Body of pancreas (tissue), 4 donors: ENCODE measurements at regions not wholly inside any gene's neighbourhood (a gene's known extent, or its start where the extent isn't known, plus 50 kb on each side); places are given as distances from the start of the nearest gene placed in this dataset.
"Not testable (repeated sequence)": the region's sequence is repeated elsewhere in the genome, so short reads cannot be mapped to it uniquely, and the experiment has no call there.

Experiments
- ATAC-seq: fragments of 150-250 bp; one replicate; pipeline ENCODE4 v1.9.1; 2016
- DNase-seq, 4 donors: peaks; one replicate each; pipeline ENCODE4 v3.0.0-alpha.2; 2019
- H3K27ac ChIP-seq, 4 donors: fragments of 200-600 bp; sonication (generic); 1 replicate in 3 of 4; 2 replicates in 1 of 4; pipeline versions ENCODE4 v1.5.1 to v1.6.1; 2016 to 2019; ENCODE audit warnings: mild to moderate bottlenecking in 1 of 4, mixed read lengths in 1 of 4, moderate library complexity in 1 of 4
- H3K27me3 ChIP-seq, 2 donors: fragments of 200-600 bp; sonication (generic); one replicate each; pipeline ENCODE4 v1.6.0; 2016; ENCODE audit warnings: mild to moderate bottlenecking in 1 of 2
- H3K36me3 ChIP-seq, 2 donors: fragments of 200-600 bp; sonication (generic); replicated peaks in 1 of 2; 2 replicates each; pipeline ENCODE4 v1.5.1; 2016; ENCODE audit warnings: low read depth in 2 of 2; ENCODE audit not compliant: insufficient read depth in 1 of 2
- H3K4me1 ChIP-seq: fragments of 200-600 bp; sonication (generic); one replicate; pipeline ENCODE4 v1.6.0; 2016
- H3K4me3 ChIP-seq, 2 donors: fragments of 200-600 bp; sonication (generic); 1 replicate in 1 of 2; 2 replicates in 1 of 2; pipeline ENCODE4 v1.5.1; 2016 to 2019
- H3K9me3 ChIP-seq, 3 donors: fragments of 200-600 bp; sonication (generic); 1 replicate in 2 of 3; 2 replicates in 1 of 3; pipeline ENCODE4 v1.5.1; 2016
- POLR2A ChIP-seq, 3 donors: fragments of 450-650 bp; IDR thresholded peaks; one replicate each; pipeline ENCODE4 v1.6.1; 2016; ENCODE audit warnings: antibody characterized with exemption in 3 of 3, mild to moderate bottlenecking in 2 of 3
- WGBS, 2 donors: methylation state at CpG; one replicate each; pipeline ENCODE4 v1.1.5; 2017; 5-methylcytosine and 5-hydroxymethylcytosine counted together
- intact Hi-C: fragments of 100-400 bp; cut with DNase I; formaldehyde crosslinking; loops from one replicate; pipeline ENCODE4 v1.15.1; 2023
- TF ChIP-seq, protein P1 (sequence below), 7 experiments: fragments of 450-650 bp in 4 of 7; fragments of 200-600 bp in 3 of 7; sonication (generic) in 3 of 7; IDR thresholded peaks; one replicate each; pipeline ENCODE4 v1.5.1; 2016 to 2019; ENCODE audit warnings: antibody characterized with exemption in 7 of 7

DNA sequence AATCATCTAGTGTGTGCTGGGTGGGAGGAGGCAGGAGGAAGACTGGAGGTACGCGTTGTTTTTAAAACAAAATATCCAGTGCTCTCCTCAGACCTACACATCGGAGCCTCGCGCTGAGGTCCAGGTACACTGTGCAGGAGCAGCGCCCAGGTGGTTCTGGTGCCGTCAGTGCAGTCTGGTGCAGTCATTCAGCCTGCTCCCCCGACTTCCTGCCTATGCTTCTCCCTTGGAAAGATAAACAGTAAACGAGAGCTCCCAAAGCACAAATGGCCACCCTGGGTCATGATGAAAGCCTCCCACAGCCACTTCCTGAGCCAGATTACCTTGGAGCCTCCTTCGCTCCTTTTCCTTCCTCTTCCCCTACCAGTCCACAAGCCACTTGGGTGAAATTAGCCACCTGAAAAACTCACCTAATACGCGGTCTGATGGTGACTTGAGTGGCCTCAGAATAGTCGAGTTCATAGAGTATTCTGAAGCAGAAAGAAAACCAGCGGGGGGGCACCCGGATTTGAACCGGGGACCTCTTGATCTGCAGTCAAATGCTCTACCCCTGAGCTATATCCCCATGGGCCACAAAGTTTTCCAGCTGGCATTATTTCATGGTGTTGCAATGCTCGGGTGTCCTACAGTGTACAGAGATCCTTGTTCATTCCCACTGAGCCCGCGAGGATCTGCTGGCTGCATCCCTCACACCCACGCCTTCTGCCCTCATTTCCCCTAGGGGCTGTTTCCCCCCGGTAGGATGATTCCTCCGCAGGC, 82.5 kb downstream of the ZNF467 start:
- Histone ChIP-seq H3K4me3 (no peak overlapping the region), H3K36me3 (no peaks in the 10 kb centered on the region), H3K4me1 (peaks cover 6% of the 10 kb centered on the region), H3K27ac (no peak overlapping the region), H3K9me3 (peaks cover 0 to 9% (median 0%) of the 10 kb centered on the region in 3 donors), H3K27me3 (peaks cover 0 to 7% of the 10 kb centered on the region in 2 donors)
- intact Hi-C loops = no loop called here
- WGBS, 2 donors = 42 to 47% methylated on average over 22 of the region's 22 CpGs
- TF ChIP-seq, protein P1, sequence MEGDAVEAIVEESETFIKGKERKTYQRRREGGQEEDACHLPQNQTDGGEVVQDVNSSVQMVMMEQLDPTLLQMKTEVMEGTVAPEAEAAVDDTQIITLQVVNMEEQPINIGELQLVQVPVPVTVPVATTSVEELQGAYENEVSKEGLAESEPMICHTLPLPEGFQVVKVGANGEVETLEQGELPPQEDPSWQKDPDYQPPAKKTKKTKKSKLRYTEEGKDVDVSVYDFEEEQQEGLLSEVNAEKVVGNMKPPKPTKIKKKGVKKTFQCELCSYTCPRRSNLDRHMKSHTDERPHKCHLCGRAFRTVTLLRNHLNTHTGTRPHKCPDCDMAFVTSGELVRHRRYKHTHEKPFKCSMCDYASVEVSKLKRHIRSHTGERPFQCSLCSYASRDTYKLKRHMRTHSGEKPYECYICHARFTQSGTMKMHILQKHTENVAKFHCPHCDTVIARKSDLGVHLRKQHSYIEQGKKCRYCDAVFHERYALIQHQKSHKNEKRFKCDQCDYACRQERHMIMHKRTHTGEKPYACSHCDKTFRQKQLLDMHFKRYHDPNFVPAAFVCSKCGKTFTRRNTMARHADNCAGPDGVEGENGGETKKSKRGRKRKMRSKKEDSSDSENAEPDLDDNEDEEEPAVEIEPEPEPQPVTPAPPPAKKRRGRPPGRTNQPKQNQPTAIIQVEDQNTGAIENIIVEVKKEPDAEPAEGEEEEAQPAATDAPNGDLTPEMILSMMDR (IDR thresholded peaks at IDR 0.05) = no peak
- no peak for TF ChIP-seq POLR2A (IDR thresholded peaks at IDR 0.05)
- peak in 3 of 4 donors; percentile 24 to 46 (median 37) for DNase-seq
- ATAC-seq = peak; percentile 30

DNA sequence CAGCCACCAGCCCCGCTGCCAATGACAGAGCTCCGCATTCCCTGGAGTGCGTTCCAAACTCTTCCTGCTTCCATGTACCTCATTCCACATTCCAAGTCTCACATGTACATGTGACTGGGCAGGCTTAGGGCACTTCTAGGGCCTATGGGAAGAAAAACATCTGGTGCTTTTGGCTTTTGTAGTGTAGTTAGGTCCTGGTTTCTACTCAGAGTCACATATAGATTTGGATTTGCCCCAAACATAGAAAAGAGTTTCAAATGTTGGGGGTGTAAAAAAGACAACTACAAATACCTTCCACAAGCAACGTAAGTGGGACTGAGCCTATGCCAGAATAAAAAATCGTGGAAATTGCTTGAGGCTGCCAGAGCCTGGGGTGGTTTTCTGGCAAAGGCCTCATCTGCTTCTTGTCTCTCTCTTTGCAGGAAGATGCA, 84.1 kb downstream of the ZNF467 start:
- 65 to 79% methylated on average over 5 of the region's 5 CpGs for WGBS, 2 donors
- H3K4me1 ChIP-seq = peaks cover 6% of the 10 kb centered on the region
- H3K36me3 ChIP-seq = no peaks in the 10 kb centered on the region
- TF ChIP-seq, protein P1 (IDR thresholded peaks at IDR 0.05) = no peak
- TF ChIP-seq POLR2A (IDR thresholded peaks at IDR 0.05) = no peak
- peaks cover 0 to 7% of the 10 kb centered on the region in 2 donors for H3K27me3 ChIP-seq
- no peak overlapping the region for H3K4me3 ChIP-seq
- intact Hi-C loops = no loop called here
- no peak overlapping the region for H3K27ac ChIP-seq
- ATAC-seq = peak; percentile 30
- peaks cover 0 to 9% (median 0%) of the 10 kb centered on the region in 3 donors for H3K9me3 ChIP-seq
- no peak for DNase-seq

DNA sequence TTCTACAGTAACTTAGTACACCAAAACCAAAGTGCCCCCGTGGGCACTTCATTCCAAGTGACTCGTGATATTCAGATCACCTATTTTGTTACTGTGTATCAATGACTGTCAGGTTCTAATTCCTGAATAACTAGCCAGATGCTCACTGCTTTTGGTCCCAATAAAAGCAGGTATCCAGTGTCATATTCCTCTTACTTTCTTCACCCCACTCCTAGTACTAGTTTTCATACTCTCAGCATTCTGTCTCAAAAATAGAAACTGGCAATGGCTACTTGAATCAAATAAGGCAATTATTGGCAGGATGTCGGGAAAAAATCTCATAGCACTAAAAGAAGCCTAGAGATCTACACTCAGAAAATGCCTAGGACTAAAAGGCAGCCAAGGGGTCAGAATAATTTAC, 84.6 kb downstream of the ZNF467 start:
- H3K4me3 ChIP-seq = no peak overlapping the region
- WGBS, 2 donors = 92 to 93% methylated on average over 3 of the region's 3 CpGs

DNA sequence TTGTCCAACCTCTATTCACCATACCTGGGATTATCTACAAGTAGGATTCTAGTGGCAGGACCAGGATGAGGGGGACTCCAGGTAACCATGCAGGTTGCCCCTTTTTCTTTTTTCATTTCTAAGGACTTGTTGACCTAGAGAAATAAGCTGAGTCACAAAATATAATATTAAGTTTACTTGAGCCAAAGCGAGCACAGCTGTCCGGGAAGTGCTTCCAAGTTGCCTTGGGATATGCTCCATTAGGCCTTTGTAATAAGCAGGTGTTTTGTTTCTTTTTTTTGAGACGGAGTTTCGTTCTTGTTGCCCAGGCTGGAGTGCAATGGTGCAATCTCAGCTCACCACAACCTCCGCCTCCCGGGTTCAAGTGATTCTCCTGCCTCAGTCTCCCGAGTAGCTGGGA, 85.6 kb downstream of the ZNF467 start:
- H3K36me3 ChIP-seq, ATAC-seq, H3K27me3 ChIP-seq, H3K9me3 ChIP-seq, H3K4me3 ChIP-seq, H3K4me1 ChIP-seq, H3K27ac ChIP-seq, DNase-seq, intact Hi-C loops: not testable (repeated sequence)
- 77 to 81% methylated on average over 7 of the region's 7 CpGs for WGBS, 2 donors

More for the DNA sequence above, 84.6 kb downstream of the ZNF467 start:
- Histone ChIP-seq H3K27ac (no peak overlapping the region), H3K27me3 (peaks cover 0 to 7% of the 10 kb centered on the region in 2 donors), H3K9me3 (peaks cover 0 to 9% (median 0%) of the 10 kb centered on the region in 3 donors), H3K4me1 (peaks cover 6% of the 10 kb centered on the region), H3K36me3 (no peaks in the 10 kb centered on the region)
- no peak for TF ChIP-seq POLR2A (IDR thresholded peaks at IDR 0.05)
- TF ChIP-seq, protein P1 (IDR thresholded peaks at IDR 0.05) = no peak
- no peak for DNase-seq
- intact Hi-C loops = no loop called here
- no peak for ATAC-seq

DNA sequence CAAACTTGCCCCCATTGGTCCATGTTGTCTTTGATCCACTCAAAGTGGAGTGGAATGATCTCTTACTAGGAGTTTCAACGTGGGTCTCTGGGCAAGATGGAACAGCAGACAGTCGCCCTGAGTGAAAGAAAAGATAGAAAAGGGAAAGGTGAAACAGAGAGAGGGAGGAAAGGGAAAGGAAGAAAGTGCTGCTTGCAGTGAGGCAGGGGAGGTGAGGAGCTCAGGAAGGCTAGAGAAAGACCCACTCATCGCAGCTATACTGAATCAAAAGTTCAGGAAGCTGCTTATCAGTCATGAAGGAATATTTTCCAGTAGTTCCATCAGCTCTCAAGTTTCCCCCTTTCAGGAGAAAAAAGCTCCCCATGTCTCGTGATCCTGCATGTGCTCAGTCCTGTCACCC, 86.9 kb downstream of the ZNF467 start:
- Histone ChIP-seq H3K36me3 (no peaks in the 10 kb centered on the region), H3K4me3 (no peak overlapping the region), H3K27me3 (no peaks in the 10 kb centered on the region), H3K4me1 (no peaks in the 10 kb centered on the region), H3K27ac (no peak overlapping the region), H3K9me3 (peaks cover 0 to 9% (median 0%) of the 10 kb centered on the region in 3 donors)
- WGBS, 2 donors = 48 to 62% methylated on average over 4 of the region's 4 CpGs
- intact Hi-C loops = no loop called here
- TF ChIP-seq, protein P1 (IDR thresholded peaks at IDR 0.05) = no peak
- TF ChIP-seq POLR2A (IDR thresholded peaks at IDR 0.05) = no peak
- DNase-seq (no peak), ATAC-seq (no peak)
